Femur (tissue), 1 donor: ENCODE measurements at regions not wholly inside any gene's neighbourhood (a gene's known extent, or its start where the extent isn't known, plus 50 kb on each side); places are given as distances from the start of the nearest gene placed in this dataset.
"Not testable (repeated sequence)": the region's sequence is repeated elsewhere in the genome, so short reads cannot be mapped to it uniquely, and the experiment has no call there.

Experiments used
- DNase-seq: peaks from one replicate; pipeline ENCODE4 v3.0.0-alpha.2; 2017

DNA sequence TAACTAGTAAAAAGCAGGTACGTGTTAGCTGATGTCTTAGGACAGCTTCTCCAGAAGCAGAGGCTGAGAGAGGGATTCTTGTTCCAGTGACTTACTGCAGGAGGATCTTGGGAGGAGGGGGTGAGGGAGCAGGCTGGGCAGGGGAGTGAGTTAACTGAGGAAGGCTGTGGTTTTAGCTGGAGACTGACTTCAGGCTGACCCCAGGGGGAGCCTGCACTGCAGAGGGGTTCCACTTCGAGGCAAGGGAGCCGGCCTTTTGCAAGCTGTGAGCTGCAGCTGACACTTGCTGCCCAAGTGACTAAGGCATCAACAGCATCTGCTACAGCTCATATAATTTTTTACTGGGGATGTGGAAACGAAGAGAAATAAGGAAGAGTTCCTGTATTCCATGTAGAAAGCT, 50.4 kb upstream of the SOD1 start:
- DNase-seq: no peak

DNA sequence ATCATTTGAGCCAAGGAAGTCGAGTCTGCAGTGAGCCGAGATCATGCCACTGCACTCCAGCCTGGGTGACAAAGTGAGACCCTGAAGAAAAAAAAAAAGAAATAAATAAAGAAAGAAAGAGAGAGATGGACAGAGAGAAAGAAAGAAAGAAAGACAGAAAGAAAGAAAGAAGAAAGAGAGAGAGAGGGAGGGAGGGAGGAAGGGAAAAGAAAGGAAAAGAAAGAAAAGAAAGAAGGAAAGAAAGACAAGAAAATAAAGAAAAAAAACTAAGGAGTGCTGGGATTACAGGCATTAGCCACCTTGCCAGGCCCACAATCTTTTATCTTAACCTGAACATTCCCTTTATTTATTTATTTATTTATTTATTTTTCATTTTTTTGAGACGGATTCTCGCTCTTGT, 51.7 kb upstream of the SOD1 start:
- DNase-seq: no peak

DNA sequence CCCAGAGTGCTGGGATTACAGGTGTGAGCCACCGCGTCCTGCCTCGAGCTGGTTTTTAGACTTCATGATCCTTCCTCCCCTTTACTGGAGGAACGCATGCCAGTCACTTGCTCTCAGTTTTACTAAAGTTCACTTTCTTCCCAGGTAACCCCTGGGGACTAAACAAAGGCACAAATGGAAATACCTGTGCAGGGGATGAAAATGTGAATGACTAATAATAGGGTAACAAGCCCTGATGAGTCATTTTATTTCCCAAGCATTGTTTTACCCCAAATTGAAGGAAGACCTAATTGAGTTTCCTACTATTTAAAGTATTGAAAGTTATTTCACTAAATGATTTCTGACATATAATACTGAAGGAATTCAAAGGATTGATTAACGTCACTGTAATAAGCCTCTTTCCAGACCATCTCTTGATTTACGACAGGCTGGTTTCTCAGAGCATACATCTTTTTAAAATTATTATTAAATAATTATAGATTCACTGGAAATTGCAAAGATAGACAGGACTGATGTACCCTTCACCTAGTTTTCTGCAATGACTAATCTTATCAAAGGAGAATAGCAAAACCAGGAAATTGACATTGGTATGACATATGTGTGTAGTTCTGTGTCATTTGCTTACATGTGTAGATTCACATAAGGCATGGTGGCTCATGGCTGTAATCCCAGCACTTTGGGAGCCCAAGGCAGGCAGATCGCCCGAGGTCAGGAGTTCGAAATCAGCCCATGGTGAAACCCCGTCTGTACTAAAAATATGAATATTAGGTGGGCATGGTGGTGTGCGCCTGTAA, 53.2 kb upstream of the SOD1 start:
- DNase-seq: no peak

DNA sequence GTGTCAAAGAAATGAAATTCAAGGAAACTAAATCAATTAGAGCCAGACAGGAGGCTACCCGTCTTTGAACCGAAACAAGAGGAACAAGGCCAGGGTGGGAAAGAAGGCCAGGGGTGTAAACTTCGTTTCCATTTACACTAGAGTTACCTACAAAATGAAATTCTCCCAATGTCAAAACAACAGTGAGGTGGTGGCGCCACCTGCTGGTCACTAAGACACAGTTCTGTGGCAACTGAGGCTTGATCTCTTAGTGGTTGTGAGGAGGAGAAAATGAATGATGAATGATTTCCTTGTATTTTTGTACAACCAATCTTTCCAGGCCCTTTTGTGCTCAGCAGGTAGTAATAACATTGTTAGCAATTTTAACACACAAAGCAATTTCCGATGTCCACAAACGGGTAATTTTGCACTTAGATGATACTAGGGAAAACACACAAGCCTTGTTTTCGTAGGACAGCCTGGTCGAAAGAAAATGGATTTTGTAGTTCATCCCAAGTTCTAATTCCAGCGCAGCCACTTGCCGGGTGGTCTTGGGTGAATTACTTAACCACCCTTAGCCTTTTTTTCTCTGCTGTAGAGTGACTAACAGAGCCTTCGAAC, 54.8 kb upstream of the SOD1 start:
- DNase-seq: peak; percentile 74

DNA sequence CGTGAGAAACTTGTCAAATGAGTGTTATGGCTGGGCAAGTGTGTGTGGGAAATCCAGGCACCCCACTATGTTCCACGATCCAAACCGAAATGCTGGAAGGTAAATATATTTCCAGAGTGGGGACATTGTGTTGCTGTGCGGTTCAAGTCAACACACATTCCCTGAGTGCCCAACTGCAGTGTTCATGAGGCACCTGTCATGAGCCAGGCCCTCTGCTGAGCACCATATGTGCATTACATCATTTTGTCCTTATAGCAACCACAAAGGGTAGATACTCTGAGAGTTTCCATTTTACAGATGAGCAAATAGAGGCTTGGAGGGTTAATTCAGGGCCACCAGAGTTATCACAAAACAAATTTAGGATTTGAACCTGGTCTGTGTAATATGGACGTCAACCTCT, 59.9 kb upstream of the SOD1 start:
- DNase-seq: no peak

DNA sequence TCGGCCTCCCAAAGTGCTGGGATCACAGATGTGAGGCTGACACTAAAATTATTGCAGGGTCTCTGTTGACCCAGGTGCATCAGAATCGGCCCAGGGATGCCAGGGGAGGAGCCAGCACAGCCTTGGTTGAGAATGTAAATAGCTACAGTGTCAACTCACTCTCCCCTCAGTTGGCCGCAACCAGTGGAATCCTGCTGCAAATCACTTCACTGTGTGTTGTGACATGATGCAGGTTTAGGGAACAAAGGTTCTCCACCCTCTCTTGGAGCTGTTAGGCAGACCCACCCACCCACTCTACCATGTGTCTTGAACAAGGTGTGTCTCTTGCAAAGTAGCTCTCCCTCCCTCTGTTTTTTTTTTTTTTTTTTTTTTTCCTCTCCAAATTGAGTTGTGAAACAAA, 60.5 kb upstream of the SOD1 start:
- DNase-seq: no peak

DNA sequence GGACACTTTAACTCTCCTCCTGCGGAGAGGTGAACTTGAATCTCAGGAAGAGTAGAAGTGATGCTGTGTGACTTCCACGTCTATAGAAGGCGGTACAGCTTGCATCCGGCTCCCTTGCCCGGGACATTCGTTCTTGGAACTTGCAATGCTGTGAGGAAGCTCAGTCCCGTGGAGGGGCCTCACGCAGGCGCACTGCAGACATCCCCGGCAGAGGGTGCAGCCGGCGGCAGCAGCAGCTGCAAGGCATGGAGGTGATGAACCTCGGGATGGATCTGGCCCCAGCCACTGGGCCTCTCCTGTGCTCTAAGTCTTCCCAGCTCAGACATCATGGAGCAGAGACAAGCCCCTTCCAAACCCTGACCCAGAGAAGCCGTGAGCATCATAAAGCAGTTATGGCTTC, 61.8 kb upstream of the SOD1 start:
- DNase-seq: no peak

DNA sequence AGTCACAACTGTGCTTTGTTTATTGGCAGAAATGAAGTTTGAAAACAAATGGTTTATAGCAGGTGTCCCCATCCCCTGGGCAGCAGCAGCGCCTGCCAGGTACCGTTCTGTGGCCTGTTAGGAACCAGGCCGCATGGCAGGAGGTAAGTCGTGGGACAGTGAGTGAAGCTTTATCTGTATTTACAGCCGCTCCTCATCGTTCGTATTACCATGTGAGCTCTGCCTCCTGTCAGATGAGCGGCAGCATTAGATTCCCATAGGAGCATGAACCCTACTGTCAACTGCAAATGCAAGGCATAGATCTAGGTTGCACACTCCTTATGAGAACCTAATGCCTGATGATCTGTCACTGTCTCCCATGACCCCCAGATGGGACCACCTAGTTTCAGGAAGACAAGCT, 63.4 kb upstream of the SOD1 start:
- no peak for DNase-seq

DNA sequence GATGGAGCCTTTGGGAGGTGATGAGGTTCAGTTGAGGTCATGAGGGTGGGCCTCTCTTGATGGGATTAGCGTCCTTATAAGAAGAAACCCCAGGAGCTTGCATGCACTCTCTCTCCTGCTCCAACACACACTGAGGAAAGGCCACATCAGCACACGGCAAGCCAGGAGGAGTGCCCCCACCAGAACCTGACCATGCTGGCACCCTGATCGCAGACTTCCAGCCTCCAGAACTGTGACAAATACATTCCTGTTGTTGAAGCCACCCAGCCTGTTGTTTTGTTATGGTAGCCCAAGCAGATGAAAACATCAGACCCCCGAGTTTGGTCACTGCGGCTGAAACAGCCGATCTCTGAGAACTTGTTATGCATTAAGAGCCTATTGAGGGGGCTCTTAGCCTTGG, 64.8 kb upstream of the SOD1 start:
- no peak for DNase-seq

DNA sequence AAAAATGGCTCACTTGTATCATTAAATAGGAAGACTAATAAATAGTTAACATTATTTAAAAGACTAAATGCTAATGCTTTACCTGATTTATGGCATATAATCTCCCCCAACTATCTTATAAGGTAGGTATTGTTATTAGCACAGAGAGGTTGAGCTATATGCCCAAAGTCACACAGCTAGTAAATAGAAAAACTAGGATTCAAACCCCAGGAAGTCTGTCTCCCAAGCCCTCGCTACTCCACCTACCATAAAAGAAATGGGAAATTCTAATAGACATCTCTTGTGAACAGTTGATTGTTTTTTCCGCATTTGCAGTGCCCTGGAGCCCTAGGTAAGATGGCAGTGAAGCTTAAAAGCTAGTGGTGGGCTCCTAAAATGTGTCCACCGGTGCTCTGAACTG, 65.2 kb upstream of the SOD1 start:
- DNase-seq: no peak

DNA sequence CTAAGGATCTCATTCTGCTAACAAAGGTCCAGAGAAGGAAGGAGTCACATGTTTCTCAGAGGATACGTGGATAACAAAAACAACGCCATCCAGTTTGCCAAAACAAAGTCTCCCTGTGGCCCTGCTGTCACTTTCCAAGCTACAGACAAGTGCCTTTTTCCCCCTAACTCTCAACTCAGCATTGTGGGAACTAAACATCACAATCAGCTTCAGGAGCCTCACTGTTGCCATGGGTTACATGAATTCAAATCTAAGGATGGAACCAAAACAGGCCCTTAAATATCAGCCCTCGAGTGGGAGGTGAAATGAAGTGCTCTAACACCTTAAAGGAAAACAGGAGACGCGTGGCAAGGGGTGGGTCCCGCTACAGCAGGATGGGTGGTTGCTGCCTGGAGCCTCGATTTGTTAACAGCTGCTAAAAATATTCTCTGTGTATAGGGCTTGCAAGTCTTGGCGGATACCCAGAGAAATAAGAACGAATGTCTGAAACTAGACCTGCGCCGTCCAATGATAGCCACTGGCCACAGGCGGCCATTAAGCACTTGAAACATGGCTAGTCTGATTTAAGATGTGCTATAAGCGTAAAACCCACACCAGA, 66.4 kb upstream of the SOD1 start:
- DNase-seq: peak; percentile 35

DNA sequence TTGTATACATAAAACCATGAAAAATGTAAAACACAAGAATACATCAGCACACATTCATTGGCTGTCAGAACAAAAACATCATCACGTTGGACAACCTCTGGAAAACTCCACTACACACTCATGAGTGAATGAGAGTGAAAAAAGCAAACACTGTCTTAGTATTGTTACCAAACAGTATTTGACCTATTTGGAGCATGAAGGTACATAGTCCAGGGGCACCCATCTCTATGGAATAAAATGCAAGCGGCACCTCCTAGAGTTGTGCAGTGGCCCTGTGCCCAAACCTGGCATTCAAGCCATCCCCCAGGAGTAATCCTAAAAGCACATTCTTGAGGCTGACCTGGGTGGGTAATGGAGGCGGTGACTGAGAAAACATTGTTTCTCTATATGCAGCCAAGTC, 67.0 kb upstream of the SOD1 start:
- DNase-seq: no peak

DNA sequence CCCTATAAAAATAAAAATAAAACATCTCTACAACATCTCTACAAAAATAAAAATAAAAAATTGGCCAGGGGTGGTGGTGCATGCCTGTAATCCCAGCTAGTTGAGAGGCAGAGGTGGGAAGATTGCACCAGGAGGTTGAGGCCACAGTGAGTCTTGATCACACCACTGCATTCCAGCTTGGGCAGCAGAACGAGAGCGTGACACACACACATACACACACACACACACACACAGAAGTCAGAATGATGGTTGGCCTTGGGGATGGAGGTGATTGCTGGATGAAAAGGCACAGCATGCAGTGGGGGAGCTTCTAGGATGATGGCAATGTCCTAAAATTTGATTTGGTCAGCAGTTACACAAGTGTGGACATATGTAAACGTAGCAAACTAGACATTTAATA, 69.7 kb upstream of the SOD1 start:
- no peak for DNase-seq

DNA sequence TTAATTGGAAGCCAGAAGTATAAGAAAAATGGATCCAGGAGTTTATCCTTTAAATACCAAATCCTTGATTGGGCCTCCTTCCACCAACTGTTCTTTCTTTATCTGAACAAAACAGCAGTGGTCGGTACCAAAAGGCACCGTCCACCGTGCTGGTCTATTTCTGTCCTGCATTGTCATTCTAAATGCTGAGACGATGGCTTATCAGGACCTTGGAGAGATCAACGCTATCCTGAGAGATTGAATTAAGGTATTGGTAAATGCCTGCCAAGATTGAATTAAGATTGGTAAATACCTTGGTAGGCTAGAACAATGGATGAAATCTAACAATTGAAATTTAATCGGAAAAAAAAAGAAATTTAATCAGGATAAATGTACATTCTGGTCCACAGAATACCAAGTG, 73.4 kb upstream of the SOD1 start:
- no peak for DNase-seq

DNA sequence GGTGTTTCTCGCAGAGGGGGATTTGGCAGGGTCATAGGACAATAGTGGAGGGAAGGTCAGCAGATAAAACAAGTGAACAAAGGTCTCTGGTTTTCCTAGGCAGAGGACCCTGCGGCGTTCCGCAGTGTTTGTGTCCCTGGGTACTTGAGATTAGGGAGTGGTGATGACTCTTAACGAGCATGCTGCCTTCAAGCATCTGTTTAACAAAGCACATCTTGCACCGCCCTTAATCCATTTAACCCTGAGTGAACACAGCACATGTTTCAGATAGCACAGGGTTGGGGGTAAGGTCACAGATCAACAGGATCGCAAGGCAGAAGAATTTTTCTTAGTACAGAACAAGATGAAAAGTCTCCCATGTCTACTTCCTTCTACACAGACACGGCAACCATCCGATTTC, 75.6 kb upstream of the SOD1 start:
- DNase-seq: not testable (repeated sequence)

DNA sequence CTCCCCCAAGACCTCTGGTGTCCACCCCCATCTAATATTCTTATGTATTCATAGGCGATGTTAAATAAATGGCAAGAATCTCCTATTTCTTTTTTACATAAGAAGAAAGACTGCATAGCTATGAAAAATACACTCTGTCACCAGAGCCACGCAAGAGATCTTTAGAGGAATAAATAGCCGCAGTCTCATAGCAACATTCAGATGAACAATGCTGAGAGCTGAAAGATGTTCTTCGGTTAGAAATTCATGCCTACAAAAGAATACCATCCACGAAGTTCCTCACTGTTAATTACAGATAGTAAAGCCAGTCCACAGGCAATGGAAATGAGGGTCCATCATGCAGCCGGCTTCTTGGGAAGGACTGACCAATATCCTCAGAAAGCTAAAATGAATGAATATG, 76.0 kb upstream of the SOD1 start:
- DNase-seq: no peak

DNA sequence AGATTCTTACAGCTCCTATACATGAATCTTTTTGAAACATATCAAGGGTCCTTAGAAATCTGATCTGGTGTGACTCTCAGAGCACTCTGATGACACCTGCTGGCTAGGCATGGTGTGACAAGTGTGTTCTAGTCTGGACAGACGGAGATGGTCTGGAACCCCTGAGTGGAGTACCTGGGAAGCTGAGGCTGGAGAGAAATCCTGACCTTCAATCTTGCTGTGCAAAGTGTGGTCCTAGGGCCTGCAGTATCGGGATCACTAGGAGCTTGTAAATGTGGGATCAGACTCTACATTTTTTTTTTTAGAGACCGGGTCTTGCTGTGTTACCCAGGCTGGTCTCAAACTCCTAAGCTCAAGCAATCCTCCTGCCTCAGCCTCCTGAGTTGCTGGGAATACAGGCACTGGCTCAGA, 78.6 kb upstream of the SOD1 start:
- DNase-seq: peak; percentile 83

DNA sequence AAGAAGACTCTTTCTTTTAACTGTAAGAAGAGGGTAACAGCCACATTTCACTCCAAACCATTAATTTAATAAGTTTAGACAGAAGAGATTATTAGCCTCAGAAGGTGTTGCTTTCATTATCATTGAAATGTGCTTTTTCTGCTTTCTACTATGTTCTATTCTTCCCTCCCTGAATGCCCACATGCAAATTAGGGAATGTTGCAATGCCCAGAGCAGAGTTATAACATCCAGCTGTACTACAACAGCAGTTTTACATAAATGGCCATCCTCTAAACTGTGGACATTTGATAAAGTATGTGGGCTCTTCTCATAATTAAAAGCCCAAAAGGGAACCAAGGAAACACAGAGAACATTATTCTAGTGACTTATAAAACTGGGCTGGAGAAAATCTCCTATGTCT, 82.2 kb upstream of the SOD1 start:
- no peak for DNase-seq

DNA sequence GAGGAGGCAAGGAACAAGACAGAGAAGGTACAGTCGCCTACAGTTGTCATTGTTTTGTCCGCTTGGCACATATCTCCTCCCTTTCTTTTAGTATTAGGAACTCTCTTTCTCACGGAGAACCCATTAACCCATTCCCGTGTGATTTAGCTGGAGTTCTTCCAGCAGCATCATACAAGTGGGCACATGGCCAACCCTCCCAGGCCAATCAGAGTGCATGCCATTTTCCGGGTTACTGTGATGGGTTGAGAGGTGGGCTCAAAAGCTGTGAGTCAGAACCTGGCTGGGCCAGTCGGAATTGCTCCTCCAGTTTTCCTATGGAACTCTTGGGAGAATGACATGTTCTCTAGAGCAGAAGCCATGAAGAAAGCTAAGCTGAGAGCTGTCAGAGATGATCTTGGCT, 83.1 kb upstream of the SOD1 start:
- no peak for DNase-seq

DNA sequence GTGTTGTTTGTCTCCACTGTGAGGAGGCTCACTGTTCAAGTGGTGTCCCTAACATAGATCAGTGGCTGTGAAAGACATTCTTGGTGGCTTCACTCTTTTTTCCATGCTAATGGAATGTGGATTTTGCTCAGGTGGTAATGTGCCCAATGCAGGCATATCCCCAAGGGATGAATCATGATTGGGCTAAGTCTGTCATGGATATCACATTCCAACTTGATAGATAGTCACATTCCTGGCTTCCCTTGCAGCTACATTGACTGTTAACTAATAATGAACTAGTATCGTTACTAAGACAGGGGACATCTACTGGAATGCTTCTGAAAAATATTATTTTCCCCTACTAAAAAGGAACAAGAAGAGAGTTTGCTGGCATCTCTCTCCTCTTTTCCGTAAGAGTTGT, 86.3 kb upstream of the SOD1 start:
- no peak for DNase-seq

DNA sequence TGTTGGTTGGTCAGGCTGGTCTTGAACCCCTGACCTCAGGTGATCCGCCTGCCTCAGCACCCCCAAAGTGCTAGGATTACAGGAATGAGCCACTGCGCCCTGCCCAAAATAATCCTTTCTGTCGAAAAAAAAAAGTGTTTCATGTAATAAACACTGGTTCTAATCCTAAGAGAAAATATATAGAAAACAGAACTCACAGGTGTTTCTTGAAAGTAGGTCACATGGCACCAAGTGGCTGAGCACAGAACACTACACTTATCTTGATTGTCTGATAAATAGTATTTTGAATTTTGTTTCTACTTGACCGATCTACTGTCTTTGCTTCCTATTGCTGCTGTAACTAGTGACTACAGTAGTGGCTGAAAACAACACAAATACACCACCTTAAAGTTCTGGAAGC, 87.6 kb upstream of the SOD1 start:
- no peak for DNase-seq

DNA sequence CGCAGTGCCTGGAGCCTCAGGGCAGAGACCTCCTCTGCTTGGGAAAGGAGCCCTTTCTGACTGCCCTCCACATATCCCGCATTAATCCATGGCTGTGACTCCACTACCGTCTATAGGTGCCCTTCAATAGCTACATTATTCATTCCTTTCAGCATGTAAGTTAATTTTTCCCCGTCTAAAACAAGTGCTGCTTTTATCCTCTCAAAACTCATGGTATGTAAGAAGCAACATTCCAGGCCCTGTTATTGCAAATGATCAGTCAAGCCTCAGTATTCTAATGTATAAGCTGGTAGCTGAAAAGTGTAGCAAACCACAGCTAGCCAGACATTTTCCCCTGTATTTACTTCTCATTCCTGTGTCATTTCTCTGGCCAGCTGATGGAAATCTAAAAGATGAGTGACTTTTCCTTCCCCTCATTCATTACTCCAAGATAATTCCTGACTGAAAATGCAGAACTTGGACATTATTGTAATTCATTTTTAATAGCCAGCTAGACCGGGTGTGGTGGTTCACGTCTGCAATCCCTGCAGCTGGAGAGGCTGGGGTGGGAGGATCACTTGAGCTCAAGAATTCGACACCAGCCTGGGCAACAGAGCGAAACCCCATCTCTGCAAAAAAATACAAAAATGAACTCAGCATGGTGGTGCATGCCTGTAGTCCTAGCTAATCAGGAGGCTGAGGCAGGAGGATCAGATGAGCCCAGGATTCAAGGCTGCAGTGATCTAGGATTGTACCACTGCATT, 88.5 kb upstream of the SOD1 start:
- DNase-seq: no peak

DNA sequence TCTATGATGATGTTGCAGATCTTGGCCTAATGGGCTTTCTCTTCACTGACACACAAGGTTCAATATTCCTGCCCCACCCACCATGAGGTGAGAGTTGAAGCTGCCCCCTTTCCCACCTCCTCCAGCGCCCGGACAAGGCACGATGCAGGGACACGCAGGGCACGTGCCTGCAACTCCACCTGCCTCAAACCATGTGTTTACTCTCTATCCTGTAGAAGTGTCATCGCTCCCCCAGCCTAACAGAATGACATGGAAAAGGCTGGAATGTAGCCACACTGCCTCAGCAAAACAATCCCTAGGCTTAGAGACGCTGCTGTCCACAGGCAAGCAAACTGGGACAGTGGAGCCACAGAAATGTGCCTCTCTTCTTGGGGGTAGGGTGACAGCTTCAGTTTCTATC, 92.9 kb upstream of the SOD1 start:
- no peak for DNase-seq

DNA sequence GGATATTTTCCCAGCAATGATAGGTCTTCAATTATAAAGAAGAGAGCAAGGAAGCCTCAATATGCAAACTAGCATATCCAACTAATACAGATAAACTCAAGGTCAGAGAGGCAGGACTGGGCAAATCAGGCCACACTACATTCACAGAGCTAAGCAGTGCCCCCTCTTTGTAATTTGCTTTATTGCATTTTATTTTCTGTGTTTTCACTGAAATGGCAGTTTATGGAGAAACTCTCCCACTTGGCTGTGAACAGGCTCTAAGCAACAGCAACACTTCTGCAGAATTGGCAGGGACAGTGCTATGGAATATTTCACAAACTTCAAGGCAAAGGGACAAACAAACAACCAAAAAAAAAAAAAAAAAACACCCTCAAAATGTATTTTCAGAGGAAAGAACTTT, 93.4 kb upstream of the SOD1 start:
- no peak for DNase-seq
